GM12891 (cell line): ENCODE measurements at regions not wholly inside any gene's neighbourhood (a gene's known extent, or its start where the extent isn't known, plus 50 kb on each side); places are given as distances from the start of the nearest gene placed in this dataset.

ENCODE experiments used
- POLR2A ChIP-seq: IDR thresholded peaks from 2 replicates; pipeline ENCODE4 v1.6.1; 2011; ENCODE audit warnings: low read depth, low read length, control low read depth
- POLR2AphosphoS5 ChIP-seq: IDR thresholded peaks from 2 replicates; pipeline ENCODE4 v1.6.1; 2011; ENCODE audit warnings: low read depth, low read length, control low read depth
- POU2F2 ChIP-seq: IDR thresholded peaks from 2 replicates; pipeline ENCODE4 v1.6.1; 2011; ENCODE audit warnings: low read depth, mild to moderate bottlenecking, control low read depth, low read length, moderate library complexity
- SPI1 ChIP-seq: IDR thresholded peaks from 2 replicates; pipeline ENCODE4 v1.6.1; 2011; ENCODE audit warnings: low read depth, low read length, control low read depth
- TAF1 ChIP-seq: IDR thresholded peaks from 2 replicates; pipeline ENCODE4 v1.6.1; 2011; ENCODE audit warnings: low read depth, low read length, control low read depth

GRCh38 chr14:41295734-41296133, 310.9 kb upstream of the LRFN5 start:
- TF ChIP-seq POLR2A (no peak), POLR2AphosphoS5 (no peak), TAF1 (no peak), SPI1 (no peak), POU2F2 (no peak)
